AG10803 (cell line): ENCODE measurements at regions not wholly inside any gene's neighbourhood (a gene's known extent, or its start where the extent isn't known, plus 50 kb on each side); places are given as distances from the start of the nearest gene placed in this dataset.

Experiments used
- DNase-seq: peaks from one replicate; pipeline ENCODE4 v3.0.0; 2010; ENCODE audit warnings: low read depth
- H3K4me3 ChIP-seq: 2 replicates; pipeline ENCODE4 v1.5.1; 2011; ENCODE audit warnings: mild to moderate bottlenecking, low read length, control low read depth
- TF ChIP-seq, protein P1 (sequence below): conservative IDR thresholded peaks from 2 replicates; pipeline ENCODE4 v1.5.1; 2011; ENCODE audit warnings: mild to moderate bottlenecking, low read length, control low read depth, inconsistent platforms

DNA sequence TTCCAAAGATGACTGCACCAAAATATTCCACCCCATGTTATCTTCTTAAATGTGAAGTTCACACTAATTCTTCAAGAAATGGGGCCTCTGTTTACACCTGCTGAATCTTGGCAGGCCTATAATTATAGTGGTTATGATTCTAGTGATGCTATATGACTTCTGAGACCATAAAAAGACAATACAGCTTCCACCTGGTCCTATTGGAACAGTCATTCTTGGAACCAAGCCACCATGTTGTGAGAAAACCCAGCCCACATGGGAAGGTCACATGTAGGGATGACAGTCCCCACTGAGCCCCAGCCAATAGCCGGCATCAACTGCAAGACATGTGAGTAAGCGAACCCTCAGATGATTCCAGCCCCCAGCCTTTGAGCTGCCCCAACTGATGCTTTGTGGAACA, 587.5 kb downstream of the MID1IP1 start:
- DNase-seq = no peak
- TF ChIP-seq, protein P1, sequence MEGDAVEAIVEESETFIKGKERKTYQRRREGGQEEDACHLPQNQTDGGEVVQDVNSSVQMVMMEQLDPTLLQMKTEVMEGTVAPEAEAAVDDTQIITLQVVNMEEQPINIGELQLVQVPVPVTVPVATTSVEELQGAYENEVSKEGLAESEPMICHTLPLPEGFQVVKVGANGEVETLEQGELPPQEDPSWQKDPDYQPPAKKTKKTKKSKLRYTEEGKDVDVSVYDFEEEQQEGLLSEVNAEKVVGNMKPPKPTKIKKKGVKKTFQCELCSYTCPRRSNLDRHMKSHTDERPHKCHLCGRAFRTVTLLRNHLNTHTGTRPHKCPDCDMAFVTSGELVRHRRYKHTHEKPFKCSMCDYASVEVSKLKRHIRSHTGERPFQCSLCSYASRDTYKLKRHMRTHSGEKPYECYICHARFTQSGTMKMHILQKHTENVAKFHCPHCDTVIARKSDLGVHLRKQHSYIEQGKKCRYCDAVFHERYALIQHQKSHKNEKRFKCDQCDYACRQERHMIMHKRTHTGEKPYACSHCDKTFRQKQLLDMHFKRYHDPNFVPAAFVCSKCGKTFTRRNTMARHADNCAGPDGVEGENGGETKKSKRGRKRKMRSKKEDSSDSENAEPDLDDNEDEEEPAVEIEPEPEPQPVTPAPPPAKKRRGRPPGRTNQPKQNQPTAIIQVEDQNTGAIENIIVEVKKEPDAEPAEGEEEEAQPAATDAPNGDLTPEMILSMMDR = no peak
- no peak overlapping the region for H3K4me3 ChIP-seq

GRCh38 chrX:39396358-39396995, 595.2 kb downstream of the MID1IP1 start:
- no peak for DNase-seq
- H3K4me3 ChIP-seq = no peak overlapping the region
- TF ChIP-seq, protein P1 = no peak

DNA sequence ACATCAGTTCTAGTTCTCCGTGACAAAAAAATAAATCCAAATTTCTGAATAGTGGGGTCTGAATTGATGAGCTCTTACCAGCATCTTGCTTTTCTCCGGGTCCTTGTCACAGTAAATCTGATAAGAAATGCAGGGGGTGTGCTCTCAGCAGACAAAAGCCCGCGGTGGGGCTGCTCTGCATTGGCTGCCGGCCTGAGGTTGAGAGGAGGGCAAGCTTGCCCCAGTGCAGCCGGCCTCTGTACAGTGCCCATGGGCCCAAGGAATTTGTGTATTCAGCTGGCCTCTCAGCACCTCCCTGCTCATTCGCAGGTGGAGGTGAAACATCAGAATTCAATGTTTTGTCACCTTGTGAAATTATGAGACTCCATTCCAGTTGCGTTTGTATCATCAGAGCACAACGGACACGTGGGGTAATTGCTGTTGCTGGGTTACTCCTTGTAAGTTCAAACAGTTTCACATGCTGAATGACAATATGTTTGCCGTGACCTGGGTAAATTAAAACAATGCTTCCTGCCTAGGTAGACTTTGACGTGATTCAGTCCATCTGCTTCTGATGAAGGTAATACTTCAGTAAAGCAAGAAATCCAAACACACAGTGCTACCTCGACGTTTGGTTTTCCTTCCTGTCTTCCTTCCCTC, 596.4 kb downstream of the MID1IP1 start:
- DNase-seq = no peak
- TF ChIP-seq, protein P1 = no peak
- no peak overlapping the region for H3K4me3 ChIP-seq

DNA sequence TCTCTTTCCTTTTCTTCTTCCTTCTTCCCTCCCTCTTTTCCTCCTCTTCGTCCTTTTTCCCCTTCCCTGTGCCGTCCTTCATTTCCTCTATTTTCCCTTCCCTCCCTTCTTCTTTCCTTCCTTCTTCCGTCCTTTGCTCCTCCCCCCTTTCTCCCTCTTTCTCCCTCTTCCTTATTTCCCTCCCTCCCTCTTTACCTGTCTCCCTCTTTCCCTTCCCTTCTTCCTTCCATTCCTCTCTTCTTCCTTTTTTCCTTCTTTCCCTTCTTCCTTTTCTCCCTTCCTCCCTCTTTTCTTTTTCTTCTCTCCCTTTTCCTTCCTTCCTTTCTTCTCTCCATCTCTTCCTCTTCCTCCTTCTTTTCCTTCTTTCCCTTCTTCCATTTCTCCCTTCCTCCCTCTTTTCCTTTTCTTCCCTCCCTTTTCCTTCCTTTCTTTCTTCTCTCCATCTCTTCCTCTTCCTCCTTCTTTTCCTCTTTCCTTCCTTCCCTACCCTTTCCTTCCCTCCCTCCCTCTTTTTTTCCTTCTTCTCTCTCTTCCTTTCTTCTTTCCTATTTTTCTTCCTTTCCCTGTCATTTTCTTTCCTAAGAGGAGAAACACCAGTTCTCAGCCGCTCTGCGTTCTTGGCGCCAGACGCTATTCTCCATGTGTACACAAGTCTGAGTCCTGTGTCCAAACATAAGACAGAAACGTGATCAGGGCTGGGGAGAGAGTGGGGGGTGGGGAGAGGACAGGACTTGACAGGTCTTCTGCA, 597.1 kb downstream of the MID1IP1 start:
- TF ChIP-seq, protein P1 = no peak
- DNase-seq = no peak
- H3K4me3 ChIP-seq = no peak overlapping the region

- DNase-seq = no peak
Observed at GRCh38 chrX:39398963-39399261, 597.7 kb downstream of the MID1IP1 start.

DNA sequence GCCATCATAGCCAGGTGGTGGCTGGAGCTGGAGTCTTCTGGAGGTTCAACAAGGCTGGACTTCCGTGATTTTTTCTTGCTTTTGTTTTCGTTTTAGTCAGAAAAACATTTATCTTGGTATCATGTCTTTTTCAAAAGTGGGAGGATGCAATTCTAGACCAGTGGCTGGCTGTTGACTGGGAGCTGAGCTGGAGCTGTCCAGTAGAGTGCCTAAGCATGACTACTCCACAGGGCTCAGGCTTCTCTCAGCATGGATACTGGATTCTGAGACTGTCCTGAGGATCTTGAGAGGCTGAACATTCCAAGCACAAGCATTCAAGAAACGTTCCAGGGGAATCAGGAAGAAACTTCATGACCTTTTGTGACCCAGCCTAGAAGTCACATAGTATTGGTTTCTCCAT, 598.1 kb downstream of the MID1IP1 start:
- H3K4me3 ChIP-seq = no peak overlapping the region
- no peak for DNase-seq
- TF ChIP-seq, protein P1 = no peak

More at GRCh38 chrX:39398963-39399261, 597.7 kb downstream of the MID1IP1 start:
- no peak overlapping the region for H3K4me3 ChIP-seq
- TF ChIP-seq, protein P1 = no peak
